Heart left ventricle (tissue), 13 donors: ENCODE measurements at regions not wholly inside any gene's neighbourhood (a gene's known extent, or its start where the extent isn't known, plus 50 kb on each side); places are given as distances from the start of the nearest gene placed in this dataset.

Experiments
- POLR2A ChIP-seq, 2 donors: fragments of 450-650 bp; IDR thresholded peaks; one replicate each; pipeline ENCODE4 v1.6.1; 2017; ENCODE audit warnings: antibody characterized with exemption in 2 of 2, mild to moderate bottlenecking in 2 of 2, moderate library complexity in 2 of 2
- TF ChIP-seq, protein P1 (sequence below), 12 donors: fragments of 200-600 bp; sonication (generic) in 4 of 12; IDR thresholded peaks; one replicate each; pipeline versions ENCODE4 v1.5.0 to v1.8.0; 2018 to 2022; ENCODE audit warnings: antibody characterized with exemption in 12 of 12, mild to moderate bottlenecking in 5 of 12
- donor health status: ischemic (EF 13 %, LVEDD 7.1; RV severe dilation, severe dysfunction).
- donor health status: DM: no; HTN: yes; CAD: no.
- donor health status: DM: no; HTN: no; CAD: no.
- donor health status: ischemic (EF 25% LVEDD 6.9; RV normal size, moderate dysfunction).
- donor health status: ischemic (EF 25% LVEDD 5.7; RV mildly dilated, moderate dysfunction).
- donor health status: ischemic (EF 35%, LVEDD 5.7; RV mildly dilated, moderate dysfunction).
- donor health status: nonischemic (EF 11% LVEDD 7.7; RV severe dilation, severe dysfunction).
- donor health status: DM: yes; HTN: yes; CAD: no.
- donor health status: PGD.
- donor health status: ischemic (EF 29% LVEDD 5.4; RV normal size, mild dysfunction).
- donor health status: nonischemic (EF 23%, LVEDD 6.1; RV moderate dilation, normal function).

DNA sequence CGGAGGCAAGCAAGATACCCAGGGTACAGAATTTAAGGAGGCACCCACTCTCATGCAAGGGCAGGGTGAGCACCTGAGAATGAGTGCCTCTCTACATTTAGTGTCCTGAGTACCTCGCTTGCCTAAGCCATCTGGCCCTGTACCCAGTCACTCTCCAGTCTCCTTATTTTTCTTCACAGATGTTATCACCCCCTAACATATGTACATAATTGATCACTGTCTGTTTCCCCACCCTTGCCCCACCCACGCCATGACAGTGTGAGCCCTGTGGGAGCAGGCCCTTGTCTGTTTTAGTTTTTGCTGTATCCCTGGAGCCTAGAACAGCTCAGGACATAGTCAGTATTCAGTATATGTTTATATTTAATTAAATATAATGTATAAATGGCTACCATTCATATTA is 113.6 kb downstream of the SPRY1 start:
- no peak for TF ChIP-seq POLR2A (IDR thresholded peaks at IDR 0.05)
- TF ChIP-seq, protein P1, sequence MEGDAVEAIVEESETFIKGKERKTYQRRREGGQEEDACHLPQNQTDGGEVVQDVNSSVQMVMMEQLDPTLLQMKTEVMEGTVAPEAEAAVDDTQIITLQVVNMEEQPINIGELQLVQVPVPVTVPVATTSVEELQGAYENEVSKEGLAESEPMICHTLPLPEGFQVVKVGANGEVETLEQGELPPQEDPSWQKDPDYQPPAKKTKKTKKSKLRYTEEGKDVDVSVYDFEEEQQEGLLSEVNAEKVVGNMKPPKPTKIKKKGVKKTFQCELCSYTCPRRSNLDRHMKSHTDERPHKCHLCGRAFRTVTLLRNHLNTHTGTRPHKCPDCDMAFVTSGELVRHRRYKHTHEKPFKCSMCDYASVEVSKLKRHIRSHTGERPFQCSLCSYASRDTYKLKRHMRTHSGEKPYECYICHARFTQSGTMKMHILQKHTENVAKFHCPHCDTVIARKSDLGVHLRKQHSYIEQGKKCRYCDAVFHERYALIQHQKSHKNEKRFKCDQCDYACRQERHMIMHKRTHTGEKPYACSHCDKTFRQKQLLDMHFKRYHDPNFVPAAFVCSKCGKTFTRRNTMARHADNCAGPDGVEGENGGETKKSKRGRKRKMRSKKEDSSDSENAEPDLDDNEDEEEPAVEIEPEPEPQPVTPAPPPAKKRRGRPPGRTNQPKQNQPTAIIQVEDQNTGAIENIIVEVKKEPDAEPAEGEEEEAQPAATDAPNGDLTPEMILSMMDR (IDR thresholded peaks at IDR 0.05), result no peak
